ENCODE measurements at regions not wholly inside any gene's neighbourhood (a gene's known extent, or its start where the extent isn't known, plus 50 kb on each side); places are given as distances from the start of the nearest gene placed in this dataset.

- Histone ChIP-seq H3K36me3 (no peaks in the 10 kb centered on the region), H3K9me3 (no peaks in the 10 kb centered on the region), H3K27ac (no peak overlapping the region), H3K4me1 (peaks cover 0 to 6% (median 3%) of the 10 kb centered on the region in 4 donors), H3K27me3 (no peaks in the 10 kb centered on the region), H3K4me3 (no peak overlapping the region)
- TF ChIP-seq POLR2A (IDR thresholded peaks at IDR 0.05) (no peak), CTCF (IDR thresholded peaks at IDR 0.05) (no peak), EP300 (IDR thresholded peaks at IDR 0.05) (no peak)
- WGBS, 2 donors, result 89 to 99% methylated on average over 3 of the region's 3 CpGs
- no peak for DNase-seq (ENCODE audit: low spot score in 2 of 2)
These were observed 54.3 kb upstream of the LRCH1 start for GRCh38 chr13:46498650-46499049.

DNA sequence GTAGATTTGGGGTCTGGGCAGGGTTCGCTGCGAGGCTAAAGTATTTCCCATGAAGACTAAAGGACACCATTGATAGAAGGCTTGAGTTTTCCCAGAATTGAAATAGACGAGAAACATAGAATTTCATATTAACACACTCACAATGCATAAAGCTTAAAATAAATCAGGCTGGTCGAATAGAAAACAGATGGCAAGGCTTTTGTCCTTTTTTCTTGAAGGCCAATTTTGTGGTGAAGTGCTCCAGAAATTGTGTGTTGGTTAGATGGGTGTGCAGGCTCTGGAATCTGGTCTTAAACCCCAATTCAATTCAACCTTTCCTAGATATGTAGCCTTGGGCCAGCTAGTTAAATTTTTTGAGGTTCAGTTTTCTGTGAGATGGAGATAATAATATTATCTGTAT lies 56.9 kb upstream of the LRCH1 start:
- H3K27me3 ChIP-seq, result no peaks in the 10 kb centered on the region
- no peak overlapping the region for H3K4me3 ChIP-seq
- WGBS, 2 donors, result 48 to 49% methylated on average over 4 of the region's 4 CpGs
- peak overlapping the region in 1 of 4 donors; percentile 29 for H3K27ac ChIP-seq
- TF ChIP-seq EP300 (IDR thresholded peaks at IDR 0.05) (no peak), POLR2A (IDR thresholded peaks at IDR 0.05) (no peak), CTCF (IDR thresholded peaks at IDR 0.05) (no peak)
- peaks cover 0 to 9% (median 3%) of the 10 kb centered on the region in 4 donors for H3K4me1 ChIP-seq
- no peaks in the 10 kb centered on the region for H3K36me3 ChIP-seq
- DNase-seq (ENCODE audit: low spot score in 2 of 2), result no peak
- no peaks in the 10 kb centered on the region for H3K9me3 ChIP-seq

GRCh38 chr13:46495651-46496050 lies 57.3 kb upstream of the LRCH1 start:
- Histone ChIP-seq H3K9me3 (no peaks in the 10 kb centered on the region), H3K27me3 (no peaks in the 10 kb centered on the region), H3K4me3 (no peak overlapping the region), H3K27ac (peak overlapping the region in 1 of 4 donors; percentile 29), H3K36me3 (no peaks in the 10 kb centered on the region), H3K4me1 (peaks cover 0 to 9% (median 3%) of the 10 kb centered on the region in 4 donors)
- 52 to 58% methylated on average over 4 of the region's 4 CpGs for WGBS, 2 donors
- no peak for DNase-seq (ENCODE audit: low spot score in 2 of 2)
- TF ChIP-seq CTCF (IDR thresholded peaks at IDR 0.05) (no peak), POLR2A (IDR thresholded peaks at IDR 0.05) (no peak), EP300 (IDR thresholded peaks at IDR 0.05) (no peak)

GRCh38 chr13:46495066-46495465 lies 57.9 kb upstream of the LRCH1 start:
- Histone ChIP-seq H3K27me3 (no peaks in the 10 kb centered on the region), H3K4me3 (no peak overlapping the region), H3K36me3 (no peaks in the 10 kb centered on the region), H3K9me3 (no peaks in the 10 kb centered on the region), H3K4me1 (peaks cover 0 to 11% (median 3%) of the 10 kb centered on the region in 4 donors), H3K27ac (peak overlapping the region in 1 of 4 donors; percentile 29)
- no peak for DNase-seq (ENCODE audit: low spot score in 2 of 2)
- no peak for TF ChIP-seq CTCF (IDR thresholded peaks at IDR 0.05)
- no peak for TF ChIP-seq EP300 (IDR thresholded peaks at IDR 0.05)
- TF ChIP-seq POLR2A (IDR thresholded peaks at IDR 0.05), result no peak

DNA sequence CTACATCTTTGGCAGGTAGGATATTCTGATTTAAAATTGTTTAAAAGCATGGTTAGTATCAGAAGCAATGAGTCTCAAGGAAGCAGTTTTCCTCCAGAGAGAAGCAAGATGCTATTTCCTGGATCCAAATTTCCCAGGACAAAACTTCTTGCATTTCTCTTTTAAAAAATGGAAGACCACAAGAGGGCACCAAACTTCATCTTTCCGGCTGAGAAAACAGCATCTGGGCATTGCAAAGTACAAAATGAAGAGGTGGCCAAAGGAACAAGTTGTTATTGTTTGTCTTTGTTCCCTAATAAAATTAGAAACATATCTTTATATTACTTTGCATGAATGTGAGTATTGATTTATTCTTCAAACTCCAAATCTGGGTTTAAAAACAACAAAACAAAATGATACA lies 60.0 kb upstream of the LRCH1 start:
- no peaks in the 10 kb centered on the region for H3K9me3 ChIP-seq
- H3K4me1 ChIP-seq, result peaks cover 0 to 13% (median 5%) of the 10 kb centered on the region in 4 donors
- H3K4me3 ChIP-seq, result no peak overlapping the region
- no peaks in the 10 kb centered on the region for H3K27me3 ChIP-seq
- TF ChIP-seq CTCF (IDR thresholded peaks at IDR 0.05) (peak; percentile 39 to 74 (median 62)), POLR2A (IDR thresholded peaks at IDR 0.05) (no peak)
- 0% methylated on average over 1 of the region's 1 CpG for WGBS, 2 donors
- H3K27ac ChIP-seq, result no peak overlapping the region
- DNase-seq (ENCODE audit: low spot score in 2 of 2), result peak in 1 of 2 donors; percentile 50
- no peaks in the 10 kb centered on the region for H3K36me3 ChIP-seq

Data from tibial nerve (tissue), 4 donors.